ENCODE measurements at regions not wholly inside any gene's neighbourhood (a gene's known extent, or its start where the extent isn't known, plus 50 kb on each side); places are given as distances from the start of the nearest gene placed in this dataset.

DNA sequence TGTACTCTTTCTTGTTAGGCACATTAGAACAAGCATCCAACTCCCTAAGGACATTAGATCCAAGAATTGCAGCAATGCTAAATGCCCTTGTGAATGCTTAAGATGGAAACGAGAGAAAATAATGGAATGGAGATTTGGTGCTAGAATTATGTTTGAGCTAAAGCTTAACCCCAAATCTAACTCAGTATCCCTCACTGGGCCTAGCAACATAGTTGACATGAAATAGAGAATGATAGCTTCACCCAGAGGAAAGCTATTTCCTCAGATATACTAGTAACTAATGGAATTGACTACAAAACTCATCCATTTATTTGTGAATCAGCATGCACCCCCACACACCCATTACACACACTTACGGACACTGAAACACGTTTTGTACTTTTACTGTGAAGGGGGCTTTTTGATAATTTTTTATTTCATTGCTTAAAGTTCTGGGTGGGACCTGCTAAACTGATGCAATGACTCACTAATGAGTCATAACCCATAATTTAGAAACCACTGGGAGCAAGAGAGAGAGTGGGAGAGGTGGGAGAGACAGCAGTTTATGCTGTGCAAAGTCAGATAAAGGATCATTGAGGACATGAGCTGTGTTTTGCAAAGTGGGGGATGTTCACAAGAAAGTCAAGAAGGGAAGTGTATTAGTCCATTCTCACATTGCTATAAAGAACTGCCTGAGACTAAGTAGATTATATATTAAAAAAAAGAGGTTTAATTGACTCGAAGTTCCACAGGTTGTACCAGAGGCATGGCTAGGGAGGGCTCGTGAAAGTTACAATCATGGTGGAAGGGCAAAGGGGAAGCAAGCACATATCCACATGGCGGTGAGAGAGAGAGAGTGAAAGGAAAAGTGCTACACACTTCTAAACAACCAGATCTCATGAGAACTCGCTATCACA, 382.7 kb downstream of the SFMBT2 start:
- DNase-seq (ENCODE audit: low read depth, low spot score), result no peak

DNA sequence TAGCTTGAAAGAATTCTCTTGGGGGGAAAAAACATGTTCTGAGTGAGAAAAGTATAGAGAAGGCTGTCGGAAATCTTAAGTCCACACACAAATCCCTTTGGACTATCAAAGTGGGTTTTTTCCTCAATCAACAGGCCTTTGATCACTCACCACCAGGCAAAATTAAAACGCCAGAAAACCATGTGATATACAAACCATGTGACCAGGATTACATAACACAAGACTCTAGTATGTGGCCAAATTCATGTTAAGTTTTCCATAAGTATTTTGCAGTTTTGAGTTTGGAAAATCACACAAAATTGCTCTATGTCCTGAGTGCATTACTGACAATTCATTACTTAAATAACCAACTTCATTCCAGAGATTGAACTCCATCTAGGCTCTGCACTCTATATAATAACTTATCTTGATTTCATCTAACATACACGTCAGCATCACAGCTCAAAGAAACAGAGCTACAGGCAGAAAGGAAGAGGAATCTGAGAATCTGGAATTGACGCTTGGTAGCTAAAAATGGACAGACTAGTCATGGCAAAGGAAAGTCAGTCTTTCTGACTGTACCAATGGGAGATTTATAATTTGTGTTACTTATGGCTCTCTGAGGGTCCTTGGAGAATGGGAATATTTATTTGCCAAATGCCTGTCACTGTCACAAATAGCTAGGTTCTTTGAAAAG, 383.5 kb downstream of the SFMBT2 start:
- no peak for DNase-seq (ENCODE audit: low read depth, low spot score)

DNA sequence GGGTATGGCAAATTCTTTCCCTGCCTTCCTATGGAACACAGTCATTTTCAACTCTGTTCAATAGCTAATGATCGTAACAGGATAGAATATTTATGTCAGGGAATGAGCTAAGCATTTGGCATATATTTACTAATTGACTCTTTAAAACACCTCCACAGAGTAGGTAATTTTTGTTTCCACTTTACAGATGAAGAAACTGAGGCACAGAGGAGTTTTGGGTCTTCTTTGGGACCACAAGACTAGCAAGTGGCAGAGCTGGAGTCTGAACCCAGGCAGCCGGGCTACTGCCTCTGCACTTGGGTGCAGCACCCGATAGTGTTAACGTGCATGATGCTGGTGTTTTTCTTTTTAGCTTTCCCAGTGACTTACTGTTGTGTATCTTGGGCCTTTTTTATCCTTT, 384.0 kb downstream of the SFMBT2 start:
- no peak for DNase-seq (ENCODE audit: low read depth, low spot score)

DNA sequence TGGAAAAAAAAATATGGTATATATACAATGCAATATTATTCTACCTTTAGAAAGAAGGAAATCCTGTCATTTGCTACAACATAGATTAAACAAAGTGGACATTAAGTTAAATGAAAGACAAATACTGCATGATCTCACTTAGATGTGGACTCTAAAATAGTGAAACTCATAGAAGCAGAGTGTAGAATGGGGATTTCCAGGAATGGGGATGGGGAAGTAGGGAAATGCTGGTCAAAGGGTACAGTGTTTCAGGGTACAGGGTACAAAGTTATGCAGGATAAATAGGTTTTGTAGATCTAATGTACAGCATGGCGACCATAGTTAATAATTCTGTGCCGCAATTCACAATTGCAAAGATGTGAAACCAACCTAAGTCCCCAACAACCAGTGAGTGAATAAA, 385.5 kb downstream of the SFMBT2 start:
- DNase-seq (ENCODE audit: low read depth, low spot score), result no peak

DNA sequence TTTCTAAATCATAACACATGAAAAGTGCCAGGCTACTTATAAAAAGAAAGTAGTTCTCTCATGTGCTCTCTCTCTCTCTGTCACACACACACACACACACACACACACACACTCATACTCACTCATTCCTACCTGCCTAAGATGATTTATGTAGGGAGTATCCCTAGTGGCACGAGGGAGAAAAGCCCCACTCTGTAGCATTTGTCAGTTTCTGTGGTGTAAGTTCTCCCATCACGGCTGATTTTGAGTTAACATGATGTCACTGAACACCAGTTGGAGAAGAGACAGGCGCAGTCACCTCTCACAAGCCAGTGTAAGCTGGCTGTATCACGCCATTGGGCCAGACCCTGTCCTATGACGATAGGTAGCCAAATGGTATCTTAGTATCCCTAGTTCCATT, 395.4 kb downstream of the SFMBT2 start:
- DNase-seq (ENCODE audit: low read depth, low spot score), result no peak

DNA sequence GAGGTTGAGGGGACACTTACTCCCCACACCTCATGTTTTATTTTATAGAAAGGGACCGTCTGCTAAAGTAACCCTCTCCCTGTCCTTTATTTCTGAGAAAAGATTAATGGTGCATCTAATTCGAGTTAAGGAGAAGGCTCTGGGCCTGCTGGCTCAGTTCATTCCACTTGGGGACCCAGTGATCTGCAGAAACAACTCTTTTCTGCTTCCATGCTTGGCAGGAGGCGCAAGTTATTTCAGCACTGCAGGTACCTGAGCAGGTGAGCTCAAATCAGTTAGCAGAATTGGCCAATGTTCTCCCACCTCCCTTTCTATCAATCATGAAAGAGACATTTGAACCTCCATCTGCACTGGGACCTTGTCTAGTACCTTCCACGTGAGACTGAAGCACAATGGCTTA, 396.1 kb downstream of the SFMBT2 start:
- DNase-seq (ENCODE audit: low read depth, low spot score), result no peak

DNA sequence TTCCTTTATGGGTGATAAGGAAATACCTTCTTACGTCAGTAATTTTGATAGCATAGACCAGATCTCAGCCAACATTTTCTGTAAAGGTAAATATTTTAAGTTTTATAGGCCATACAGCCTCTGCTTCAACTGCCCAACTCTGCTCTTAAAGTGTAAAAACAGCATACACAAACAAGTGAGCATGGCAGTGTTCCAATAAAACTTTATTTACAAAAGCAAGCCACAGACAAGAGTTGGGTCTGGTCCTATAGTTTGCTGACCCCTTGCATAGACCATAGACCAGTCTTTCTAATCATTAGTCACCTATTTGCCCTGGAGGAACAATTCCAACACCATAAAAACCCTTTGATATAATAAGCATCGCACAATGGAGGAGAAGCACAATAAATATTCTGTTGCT, 398.8 kb downstream of the SFMBT2 start:
- no peak for DNase-seq (ENCODE audit: low read depth, low spot score)

DNA sequence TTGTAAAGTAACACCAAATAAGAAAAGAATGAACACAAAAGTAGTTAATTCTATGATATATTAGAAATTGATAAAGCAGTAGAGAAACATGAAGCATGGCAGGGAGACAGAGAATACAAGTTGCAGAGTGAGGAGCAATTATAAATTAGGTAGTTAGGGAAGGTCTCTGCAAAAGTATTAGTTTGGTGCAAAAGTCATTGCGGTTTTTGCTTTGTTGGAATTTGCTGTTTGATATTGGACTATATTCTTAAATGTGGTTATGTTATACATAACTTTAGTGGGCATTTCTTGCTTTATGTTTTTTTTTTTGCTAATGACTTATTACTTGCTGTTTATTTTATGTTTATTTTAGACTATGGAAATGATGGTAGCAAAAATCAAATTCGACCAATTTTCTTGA, 402.2 kb downstream of the SFMBT2 start:
- DNase-seq (ENCODE audit: low read depth, low spot score), result no peak

DNA sequence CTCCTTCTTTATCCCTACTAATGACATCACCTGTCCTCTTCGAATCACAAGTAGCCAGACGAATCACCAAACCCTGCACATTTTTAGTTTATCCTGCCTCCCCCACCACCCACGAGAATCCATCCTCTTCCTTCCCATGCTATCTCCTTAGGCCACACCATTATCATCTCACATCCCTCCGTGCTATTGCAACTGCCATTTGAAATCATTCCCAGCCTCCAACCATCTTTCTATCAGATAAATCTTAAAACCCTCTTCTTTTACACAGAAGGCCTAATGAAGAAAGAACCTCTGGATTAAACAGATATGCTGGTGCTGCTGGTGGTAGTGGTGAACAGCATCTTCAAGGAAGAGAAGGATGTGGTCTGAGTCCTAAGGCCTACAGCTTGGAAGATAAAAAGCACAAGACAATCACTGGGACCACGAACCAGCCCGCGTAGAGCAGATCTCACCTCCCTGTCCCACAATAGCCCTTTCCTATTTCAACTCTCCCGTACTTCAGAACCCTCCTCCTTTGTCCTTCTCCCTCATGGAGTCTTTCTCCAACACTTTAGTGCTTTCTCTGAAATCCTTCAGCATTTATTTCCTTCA, 403.1 kb downstream of the SFMBT2 start:
- no peak for DNase-seq (ENCODE audit: low read depth, low spot score)

DNA sequence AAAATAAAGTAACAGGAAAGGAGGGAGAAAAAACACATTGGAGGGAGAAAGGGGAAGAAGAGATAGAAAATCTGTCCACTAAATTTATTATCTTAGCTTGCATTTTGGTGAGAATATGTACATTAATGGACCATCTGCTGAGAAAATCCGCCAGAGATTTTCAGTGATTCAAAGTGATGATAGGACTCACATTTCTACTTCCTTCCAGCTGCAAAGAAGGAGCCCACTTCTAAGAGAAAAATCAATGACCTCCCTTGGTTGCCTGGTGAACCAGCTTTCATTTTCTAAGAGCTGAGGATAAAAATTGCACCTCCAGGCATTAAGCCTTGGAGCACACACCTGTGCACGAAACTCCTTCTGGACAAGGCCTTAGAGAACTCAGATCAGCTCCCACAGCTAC, 404.3 kb downstream of the SFMBT2 start:
- no peak for DNase-seq (ENCODE audit: low read depth, low spot score)

DNA sequence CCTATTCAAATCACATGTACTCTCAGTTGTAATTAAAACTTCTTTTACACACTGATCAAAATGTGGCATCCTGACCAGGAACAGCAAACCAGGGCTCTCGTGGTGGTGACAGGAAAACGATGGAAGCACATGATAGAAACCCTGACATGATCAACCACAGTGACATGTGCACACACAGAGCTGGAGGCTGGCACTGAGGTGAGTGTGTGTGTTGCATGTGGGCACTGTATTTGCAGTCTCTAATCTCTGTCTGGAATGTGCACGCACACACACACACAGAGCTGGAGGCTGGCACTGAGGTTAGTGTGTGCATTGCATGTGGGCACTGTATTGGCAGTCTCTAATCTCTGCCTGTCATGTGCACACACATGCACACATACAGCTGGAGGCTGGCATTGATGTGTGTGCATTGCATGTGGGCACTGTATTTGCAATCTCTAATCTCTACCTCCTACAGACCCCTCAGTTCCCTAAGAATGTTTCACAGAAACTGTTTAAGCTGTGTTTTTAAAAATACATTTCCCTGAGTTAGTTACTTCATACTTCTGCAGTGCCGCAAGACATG, 406.9 kb downstream of the SFMBT2 start:
- no peak for DNase-seq (ENCODE audit: low read depth, low spot score)

DNA sequence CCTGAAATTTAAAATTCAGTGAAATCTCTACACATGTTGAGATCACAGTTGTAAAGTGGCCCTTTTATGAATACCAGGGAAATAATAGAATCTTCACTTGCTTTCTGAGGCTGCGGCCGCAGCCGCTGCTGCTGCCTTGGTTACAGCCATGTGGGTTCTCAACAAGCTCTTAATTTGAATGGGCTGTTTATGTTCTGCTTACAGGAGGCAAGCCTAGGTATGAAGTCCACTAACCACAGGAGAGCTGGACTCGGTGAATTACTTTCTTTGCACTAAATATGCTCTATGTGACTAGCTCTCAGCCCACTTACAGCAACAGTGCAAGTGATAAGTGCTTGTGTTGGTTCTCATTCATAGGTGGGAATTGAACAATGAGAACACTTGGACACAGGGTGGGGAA, 410.8 kb downstream of the SFMBT2 start:
- DNase-seq (ENCODE audit: low read depth, low spot score), result no peak

DNA sequence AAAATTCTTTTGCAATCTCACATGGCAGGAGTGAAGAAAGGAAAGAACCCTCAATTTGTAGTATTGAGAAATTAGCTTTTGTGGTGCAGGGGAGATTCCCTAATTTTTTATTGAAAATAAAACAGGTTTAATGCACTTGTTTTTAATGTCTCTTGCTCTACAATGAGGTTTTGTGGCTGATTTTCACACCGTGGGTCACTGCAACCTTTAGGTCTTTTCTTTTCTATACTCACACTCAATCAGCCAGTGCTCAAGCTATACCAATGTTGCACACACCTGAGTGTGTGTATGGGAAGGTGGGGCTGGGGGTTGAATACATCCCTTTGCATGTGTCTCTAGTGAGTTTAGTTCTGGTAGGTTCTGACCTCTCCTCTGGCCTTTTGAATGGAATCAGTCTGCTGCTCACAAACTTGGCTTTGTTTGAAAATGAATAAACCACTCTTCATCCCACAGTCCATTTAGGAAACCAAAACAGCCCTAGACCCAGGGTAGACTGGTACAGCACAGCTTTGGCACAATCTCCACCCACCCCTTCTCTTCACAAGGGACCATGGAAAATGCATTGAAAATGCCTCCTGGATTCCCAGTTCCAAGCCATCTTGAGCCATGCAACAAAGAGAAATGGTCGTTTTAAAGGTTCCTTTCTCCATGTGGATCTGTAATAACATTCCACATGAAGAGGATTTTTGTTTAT, 411.5 kb downstream of the SFMBT2 start:
- no peak for DNase-seq (ENCODE audit: low read depth, low spot score)

DNA sequence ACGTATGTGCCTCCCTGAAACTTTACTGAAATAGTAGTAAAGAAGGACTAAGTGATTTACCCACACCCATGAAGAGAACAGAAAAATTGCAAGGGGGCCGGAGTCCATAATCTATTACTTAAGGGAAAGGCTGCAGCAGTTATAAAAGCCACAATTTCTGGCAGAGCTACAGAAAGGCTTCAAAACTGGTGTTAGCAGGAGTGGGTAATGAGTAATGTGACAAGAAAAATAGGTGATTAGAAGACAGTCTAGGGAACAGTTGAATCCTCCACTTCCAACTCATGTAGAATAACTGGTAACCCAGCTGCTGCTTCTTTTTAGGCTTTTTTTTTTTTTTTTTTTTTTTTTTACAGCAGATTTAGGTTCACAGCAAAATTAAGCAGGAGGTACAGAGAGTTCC, 413.3 kb downstream of the SFMBT2 start:
- DNase-seq (ENCODE audit: low read depth, low spot score), result no peak

DNA sequence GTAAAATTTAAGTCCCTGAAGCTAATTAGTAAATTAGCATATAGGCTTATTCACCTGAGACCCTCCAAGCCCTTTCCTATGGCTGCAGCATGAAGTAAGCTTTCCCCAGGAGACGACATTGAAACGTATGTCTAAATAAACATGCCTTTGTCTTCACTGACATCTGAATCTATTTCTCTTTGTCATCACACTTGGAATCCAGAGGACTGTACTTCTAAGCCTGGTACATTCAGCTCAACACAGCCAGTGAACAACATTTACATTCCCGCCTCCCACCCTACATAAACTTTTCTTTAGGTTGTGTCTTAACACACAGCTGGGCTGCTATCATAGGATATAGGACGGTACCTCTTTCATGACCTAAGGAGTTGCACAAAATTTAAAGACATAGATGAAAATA, 414.4 kb downstream of the SFMBT2 start:
- no peak for DNase-seq (ENCODE audit: low read depth, low spot score)

DNA sequence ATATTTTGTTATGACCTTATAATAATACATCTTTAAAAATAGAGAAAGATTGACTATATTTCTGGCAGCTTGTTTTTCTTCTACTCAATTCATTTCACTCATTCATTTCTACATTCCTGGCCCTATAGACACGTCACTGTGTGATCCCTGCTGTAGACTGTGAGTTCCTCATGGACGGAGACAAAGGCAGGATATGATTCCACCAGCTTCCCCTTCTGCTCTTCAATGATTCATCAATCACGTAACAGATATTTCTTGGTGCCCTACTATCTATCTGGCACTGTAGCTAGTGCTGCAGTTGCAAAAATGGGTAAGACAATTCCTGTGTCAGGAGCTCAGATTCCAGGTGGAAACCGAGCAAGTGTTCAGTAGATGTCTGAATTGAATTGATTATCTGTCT, 415.0 kb downstream of the SFMBT2 start:
- DNase-seq (ENCODE audit: low read depth, low spot score), result no peak

DNA sequence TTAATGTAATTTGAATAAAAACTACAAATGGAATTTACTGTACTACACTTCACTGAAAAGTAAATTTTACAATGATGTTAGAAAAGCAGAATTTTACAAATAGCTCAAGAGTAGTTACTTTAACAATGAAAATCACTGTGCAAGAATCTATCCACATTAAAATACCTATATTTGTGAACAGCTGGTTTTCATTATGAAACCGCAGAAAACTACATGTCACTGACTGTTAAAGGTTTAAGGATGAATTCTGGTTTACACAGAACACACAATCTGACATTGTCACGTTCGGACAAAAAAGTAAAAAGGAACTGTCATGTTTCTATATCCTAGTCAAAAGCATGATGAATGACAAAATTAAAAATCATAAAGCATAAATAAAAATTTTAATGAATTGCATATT, 415.3 kb upstream of the PRKCQ start:
- no peak for DNase-seq (ENCODE audit: low read depth, low spot score)

DNA sequence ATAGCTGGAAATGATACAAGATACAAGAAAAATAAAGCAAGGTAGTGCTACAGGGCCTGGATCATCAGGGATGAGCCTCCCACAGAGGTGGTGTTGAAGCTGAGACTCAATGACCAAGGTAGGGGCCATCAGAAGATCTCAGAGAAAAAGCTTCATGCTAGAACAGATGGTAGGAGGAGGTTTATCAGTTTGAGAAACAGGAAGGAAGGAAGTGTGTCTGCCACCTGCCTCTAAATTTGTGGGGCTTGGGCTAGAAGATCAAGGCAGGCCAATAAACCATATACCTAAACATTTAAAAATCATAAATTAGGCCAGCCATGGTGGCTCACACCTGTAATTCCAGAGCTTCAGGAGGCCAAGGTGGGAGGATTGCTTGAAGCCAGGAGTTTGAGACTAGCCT, 410.8 kb upstream of the PRKCQ start:
- no peak for DNase-seq (ENCODE audit: low read depth, low spot score)

DNA sequence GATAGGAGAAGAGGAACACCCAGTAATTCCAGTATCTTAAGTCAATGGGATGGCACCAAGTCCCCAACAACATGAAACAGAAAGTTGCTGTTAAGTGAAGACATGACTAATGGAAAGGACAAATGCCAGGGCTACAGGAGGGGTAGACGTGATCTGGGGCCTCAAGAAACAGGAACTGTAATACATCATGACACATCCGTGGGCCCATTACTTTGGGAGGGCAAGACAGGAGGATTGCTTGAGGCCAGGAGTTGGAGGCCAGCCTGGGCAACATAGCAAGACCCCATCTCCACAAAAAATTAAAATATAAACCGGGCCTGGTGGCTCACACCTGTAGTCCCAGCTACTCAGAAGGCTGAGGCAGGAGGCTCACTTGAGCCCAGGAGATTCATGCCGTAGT, 408.6 kb upstream of the PRKCQ start:
- no peak for DNase-seq (ENCODE audit: low read depth, low spot score)

DNA sequence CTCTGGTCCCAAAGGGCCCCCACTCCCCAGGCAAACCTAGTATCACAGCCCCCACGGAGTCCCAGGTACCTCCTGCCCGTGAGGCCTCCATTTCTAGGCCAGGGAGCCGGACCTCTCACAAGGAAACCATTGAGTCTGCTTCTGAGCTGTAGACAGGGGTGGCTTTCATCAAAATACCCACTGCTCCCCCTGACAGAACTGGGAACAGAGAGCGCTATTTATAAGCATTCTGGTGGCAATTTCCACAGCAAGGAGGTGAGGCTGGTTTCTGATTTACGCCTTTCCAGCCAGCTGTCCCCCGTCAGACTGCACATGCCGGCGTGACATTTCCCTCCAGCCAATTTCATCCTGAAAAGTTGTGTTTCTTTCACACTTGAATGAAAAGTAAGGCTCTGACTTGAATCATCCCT, 407.5 kb upstream of the PRKCQ start:
- no peak for DNase-seq (ENCODE audit: low read depth, low spot score)

DNA sequence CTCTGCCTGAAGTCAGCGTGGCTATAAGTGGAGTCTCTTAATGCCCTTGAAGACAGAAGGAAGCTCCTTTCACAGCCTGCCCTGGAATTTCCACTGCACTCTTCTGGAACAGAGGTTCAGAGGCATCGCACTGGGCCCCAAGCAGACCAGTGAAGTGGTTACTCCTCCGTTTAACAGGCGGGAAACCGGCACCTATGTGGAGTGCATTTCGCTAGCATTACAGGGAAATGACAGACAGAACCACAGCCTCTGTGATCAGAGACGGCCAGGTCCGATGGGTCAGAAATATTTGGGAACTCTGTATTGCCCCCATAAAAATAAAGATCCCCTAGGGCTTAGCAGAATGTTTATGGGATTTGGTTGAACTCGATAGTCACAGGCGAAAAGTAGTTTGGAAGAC, 406.9 kb upstream of the PRKCQ start:
- no peak for DNase-seq (ENCODE audit: low read depth, low spot score)

DNA sequence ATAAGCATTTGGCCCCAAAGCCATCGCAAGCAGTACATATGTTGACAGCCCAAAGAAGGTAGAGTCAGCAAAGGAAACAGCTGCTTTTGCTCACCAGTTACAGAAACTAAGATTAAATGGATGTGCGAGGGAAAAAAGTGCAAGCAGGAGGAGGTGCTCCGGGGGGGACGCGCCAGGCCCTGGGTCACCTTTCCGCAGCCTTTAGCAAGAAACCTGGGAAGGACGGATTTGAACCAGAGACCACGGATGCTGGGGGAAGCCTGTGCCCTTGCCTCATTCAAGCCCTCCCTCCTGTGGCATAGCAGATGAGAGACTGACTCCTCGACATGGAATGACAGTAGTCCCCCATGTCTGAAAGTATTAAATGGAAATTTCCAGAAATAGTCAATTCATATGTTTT, 405.6 kb upstream of the PRKCQ start:
- no peak for DNase-seq (ENCODE audit: low read depth, low spot score)
